Brain pericyte (primary cell): ENCODE measurements at regions not wholly inside any gene's neighbourhood (a gene's known extent, or its start where the extent isn't known, plus 50 kb on each side); places are given as distances from the start of the nearest gene placed in this dataset.

Experiments used
- DNase-seq: peaks from one replicate; pipeline ENCODE4 v3.0.0-alpha.2; 2012; ENCODE audit warnings: low read depth, low spot score

DNA sequence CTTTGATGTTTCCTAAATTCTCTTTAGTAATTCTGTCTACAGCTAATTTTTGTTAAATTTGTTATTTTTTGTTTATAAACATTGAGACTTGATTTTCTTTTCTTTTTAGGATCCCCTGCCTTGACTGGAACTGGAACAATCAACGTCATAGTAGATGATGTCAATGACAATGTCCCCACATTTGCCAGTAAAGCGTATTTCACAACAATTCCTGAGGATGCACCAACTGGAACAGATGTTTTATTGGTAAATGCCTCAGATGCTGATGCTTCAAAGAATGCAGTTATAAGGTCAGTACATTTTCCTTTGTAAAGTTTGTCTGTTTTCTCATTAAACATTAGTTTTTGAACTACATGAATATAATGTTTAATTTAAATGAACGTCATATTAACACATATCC is 119.4 kb downstream of the FAT4 start:
- no peak for DNase-seq

DNA sequence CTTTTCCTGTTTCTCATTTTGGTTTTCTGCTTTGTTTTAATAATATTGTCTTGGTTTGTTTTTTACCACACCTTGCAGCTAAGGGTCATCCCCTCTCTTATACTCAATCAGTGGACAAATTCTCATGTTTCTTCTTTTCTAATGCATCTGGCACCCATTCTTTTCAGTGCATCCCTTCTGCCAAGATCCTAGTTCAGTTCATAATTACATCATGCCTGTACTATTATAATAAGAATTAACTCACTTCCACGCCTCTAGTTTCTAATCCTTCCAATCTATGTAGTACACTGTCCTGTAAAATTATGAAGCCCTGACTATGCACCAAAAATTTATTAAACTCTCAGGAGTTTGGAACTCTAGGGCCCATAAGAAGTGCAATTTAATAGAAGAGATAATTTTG is 126.1 kb downstream of the FAT4 start:
- DNase-seq = no peak

DNA sequence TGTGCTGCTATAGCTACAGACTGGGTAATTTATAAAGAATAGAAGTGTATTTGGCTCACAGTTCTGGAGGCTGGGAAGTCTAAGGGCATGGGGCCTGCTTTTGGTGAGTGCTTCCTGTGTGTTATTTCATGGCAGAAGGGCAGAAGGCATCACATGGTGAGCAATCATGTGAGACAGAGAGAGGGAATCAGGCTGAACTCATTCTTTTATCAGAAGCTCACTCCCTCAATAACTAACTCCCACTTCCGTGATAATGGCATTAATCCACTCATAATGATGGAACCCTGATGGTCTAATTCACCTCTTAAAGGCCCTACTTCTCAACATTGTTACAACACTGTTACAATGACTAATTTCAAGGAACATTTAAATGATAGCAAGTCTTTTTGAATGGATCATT is 129.4 kb downstream of the FAT4 start:
- no peak for DNase-seq

DNA sequence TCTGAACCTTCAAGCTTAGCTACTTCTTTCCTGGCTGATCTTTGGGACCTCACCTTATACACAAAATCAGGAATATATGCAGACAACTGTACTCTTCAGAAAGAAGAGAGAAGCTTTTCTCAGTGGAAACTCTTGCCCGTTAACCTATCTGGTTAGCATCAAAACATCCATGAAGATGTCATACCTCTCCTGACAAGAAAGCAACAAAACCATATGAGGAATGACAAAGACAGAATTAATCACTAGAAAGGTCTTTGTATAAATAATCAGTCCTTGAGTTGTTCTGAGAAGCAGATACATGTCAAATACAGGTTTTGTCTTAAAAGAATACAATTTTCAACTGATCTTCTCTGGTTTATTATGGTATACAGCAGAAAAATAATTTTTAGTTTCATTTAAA is 130.8 kb downstream of the FAT4 start:
- DNase-seq = no peak

DNA sequence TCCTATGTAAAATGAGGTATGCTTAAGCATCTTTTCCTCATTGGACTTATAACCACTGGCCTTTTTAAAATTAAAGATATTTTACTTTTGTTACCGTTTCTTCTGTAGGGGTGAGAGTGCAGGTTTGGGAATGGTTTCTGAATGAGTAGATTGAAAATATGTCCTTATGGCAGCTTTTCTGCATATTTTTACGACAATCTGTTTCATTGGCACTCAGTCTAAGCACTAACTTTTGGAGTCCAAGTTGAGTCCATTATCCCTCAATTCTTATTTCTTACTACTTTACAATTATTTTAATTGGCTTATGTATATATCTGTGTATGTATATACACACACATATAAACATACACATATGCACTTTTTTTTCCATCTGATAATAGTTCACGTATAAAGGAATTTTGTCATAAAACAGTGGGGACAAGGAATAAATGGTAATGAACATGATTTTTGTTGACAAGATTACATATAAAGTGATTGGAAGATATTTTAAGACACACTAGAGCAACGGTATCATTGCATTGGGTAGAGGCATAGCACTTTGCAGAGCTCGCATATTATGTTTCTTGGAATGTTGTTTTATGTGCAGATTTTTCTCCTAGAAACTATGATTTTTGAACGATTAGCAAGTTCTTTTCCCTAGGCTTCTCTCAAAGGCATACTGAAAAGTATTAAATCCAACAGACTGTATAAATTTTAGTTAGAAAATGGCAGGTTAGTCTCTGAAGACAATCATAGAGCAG is 133.0 kb downstream of the FAT4 start:
- DNase-seq = no peak

DNA sequence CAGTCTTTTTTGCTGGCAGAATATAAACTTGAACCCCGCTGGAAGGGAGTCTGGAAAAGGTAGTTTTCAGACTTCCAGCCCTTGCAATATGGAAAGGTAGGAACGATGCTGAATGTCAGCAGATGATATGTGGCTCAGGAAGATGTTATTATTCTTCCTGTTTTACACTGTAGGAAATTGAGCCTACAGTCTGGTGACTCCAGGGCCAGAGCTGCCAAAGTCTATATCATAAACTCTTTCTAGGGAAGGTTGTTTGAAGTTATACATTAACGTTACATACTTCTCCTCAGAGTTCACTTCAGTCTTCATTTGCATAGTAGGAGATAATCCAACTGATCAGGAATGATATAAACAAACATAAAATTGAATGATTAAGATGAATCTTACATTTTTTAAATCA is 141.3 kb downstream of the FAT4 start:
- DNase-seq = no peak

DNA sequence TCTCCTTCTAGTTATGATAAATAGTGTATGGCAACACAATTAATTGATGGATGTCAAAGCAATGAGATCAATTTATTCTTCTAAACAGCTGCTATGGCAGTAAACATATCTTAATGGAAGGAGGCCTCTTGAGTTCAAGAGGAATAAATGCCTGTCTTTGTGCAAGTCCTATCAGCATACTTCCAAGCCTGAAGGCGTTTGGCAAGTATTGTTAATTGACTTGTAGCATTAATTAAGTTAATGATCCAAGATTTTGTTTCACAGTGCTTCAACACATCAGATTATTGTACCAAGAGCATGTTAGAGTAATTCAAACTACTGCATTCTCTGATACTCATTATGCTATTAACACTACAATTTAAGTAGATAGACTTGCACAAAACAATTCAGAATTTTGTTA is 144.8 kb downstream of the FAT4 start:
- no peak for DNase-seq

DNA sequence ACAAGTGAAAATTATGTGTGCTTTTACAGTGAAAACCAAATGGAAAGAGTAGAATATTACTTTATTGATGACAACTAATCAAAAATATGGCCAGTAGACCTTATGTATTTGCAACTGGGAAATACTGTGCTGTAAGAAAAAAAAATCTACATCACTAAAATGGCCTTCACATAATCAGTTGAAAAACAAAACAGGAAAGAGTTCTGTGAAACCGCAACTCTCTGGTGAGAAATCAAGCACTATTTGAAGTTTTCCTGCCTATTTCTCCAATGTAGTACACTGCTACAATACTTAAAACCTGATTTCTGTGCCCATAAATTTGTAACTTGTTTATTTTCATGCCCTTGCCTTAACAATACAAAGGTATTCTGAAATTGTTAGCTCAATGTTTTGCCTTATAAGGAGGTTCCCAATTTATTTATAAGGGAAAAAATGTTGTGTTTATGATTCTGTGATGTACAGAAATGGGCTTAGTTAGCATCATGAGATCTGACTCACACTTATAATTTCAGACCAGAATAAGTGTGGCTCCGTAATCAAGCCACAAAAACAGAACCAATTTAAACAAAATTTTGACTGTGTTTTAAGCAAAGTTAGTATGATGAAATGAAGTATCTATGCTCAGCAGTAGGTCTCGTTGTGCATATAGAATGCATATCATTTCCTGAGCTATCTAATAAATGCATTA is 147.1 kb downstream of the FAT4 start:
- no peak for DNase-seq

DNA sequence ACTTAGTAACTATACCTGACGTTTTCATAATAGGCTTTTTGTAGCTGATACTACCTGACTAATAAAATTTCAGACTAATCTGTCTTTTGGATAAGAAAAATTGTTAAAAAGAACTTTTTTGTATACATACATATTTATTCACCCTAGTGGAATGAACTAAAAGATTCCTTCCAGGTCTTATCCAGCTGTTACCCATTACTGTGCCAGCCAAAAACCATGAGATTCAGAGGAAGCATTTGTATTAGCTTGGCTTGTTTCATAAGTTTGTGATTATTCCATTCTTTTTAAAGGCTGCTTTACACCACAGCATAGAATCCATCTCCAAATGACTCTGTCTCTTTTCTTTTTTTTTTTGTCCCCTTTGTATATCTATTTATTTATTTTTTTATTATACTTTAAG is 149.4 kb downstream of the FAT4 start:
- no peak for DNase-seq

DNA sequence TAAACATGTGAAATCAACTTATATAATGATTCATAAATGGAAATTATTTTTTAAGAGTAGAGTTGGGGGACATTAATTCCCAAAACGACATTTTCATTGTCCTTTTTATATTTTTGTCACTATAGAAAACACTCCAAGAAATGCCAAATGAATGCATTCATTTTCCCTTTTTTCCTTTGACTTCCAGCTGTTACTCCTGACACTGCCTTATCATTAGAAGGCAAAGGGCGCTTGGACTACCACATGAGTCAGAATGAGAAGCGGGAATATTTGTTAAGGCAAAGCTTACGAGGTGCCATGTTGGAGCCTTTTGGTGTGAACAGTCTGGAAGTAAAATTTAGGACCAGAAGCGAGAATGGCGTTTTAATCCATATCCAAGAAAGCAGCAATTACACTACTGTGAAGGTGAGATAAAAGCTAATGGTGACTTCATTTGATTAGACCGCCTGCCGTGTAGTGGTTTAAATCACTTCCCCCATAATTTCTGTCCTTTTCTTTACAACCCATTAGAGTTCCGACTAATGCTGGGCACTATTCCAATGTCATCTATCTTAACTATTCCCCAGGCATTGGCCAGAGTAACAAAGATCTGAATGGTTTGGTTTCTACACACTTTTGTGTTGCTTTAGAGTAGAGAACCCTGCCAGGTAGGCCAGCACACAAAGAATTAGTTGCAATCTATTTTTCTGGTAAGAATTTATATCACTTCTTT is 166.7 kb downstream of the FAT4 start:
- no peak for DNase-seq

DNA sequence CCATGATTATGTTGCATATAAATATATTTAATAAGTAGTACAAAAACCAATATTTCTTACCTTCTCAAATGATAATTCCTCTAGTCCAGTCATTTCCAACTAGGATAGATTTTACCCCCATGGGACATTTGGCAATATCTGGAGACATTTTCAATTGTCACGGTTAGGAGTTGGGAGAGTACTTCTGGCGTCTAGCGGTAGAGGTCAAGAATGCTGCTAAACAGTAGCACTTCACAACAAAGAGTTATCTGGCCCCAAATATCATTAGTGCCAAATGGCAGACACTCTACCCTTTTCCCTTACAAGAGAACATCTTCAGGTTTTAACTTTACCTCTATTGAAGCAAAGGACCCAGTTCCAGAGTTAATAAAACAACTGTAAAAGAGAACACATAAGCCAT is 168.1 kb downstream of the FAT4 start:
- DNase-seq = no peak

DNA sequence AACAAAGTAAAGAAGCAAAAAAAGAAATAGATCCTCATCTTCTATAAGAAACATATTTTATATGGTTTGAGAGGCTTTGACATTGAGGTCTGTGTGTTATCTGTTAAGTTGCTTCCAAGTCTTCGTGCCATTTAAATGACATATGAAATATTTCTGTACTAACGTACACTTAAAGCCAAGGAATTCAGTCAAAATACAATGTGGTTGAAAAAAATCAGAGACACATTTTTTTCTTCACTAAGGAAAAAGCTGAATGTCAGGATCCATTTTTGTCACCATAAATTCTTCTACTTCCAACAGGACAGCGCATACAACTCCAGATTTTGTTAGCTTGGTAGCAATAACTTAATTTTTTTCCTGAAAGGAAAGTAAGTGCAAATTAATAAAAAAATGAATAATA is 168.5 kb downstream of the FAT4 start:
- DNase-seq = no peak

DNA sequence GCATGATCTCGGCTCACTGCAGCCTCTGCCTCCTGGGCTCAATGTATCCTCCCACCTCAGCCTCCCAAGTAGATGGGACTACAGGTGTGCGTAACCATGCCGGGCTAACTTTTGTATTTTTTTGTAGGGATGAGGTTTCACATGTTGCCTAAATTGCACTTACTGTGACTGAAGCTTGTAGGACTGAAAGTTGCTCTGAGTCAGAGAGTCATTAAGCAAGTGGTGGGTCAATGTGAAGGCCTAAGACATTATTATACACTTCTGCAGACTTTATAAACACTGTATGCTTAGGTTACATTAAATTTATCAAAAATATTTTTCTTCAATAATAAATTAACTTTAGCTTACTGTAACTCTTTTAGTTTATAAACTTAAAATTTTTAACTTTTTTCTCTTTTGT is 170.2 kb downstream of the FAT4 start:
- DNase-seq = no peak

DNA sequence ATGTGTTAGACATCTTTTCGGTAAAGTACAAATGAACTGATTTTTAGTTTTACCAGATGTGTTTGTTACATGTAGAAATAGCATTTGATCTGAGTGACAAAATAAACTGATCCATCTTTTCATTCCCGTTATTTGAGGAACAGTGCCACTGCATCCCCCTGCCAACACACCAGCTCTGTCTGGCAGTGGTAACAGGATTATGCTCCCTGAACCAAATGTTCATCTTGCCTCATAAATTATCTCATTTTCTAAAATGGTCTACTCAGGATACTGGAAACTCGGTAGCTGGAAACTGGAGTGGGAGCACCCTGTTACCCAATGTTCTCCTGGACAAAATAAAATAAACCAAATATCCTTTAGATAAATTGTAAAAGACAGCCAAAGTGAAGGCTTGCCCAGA is 171.6 kb downstream of the FAT4 start:
- no peak for DNase-seq

DNA sequence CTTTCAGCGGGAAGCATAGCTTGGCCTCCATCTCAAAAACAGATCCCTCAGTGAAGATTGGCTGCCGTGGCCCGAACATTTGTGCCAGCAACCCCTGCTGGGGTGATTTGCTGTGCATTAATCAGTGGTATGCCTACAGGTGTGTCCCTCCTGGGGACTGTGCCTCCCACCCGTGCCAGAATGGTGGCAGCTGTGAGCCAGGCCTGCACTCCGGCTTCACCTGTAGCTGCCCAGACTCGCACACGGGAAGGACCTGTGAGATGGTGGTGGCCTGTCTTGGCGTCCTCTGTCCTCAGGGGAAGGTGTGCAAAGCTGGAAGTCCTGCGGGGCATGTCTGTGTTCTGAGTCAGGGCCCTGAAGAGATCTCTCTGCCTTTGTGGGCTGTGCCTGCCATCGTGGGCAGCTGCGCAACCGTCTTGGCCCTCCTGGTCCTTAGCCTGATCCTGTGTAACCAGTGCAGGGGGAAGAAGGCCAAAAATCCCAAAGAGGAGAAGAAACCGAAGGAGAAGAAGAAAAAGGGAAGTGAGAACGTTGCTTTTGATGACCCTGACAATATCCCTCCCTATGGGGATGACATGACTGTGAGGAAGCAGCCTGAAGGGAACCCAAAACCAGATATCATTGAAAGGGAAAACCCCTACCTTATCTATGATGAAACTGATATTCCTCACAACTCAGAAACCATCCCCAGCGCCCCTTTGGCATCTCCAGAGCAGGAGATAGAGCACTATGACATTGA is 175.4 kb downstream of the FAT4 start:
- DNase-seq = no peak

DNA sequence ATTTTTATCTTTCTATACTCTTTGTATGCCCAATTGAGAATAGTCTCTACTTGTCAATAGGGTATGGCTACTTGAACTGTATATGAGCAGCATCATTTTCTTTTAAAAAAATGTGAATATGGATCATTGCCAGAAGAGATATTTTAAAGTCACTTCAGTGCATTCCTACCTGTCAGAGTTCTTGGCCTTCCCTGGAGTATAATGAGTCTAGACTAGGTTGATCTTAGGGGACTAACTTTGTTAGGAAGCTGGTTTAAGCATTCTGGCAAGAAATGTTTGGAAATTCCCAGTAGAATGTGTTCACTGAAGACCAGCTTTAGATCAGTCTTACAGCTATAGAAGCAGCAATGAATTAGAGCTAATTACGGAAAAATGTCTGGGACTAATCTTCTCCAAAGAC is 178.2 kb downstream of the FAT4 start:
- no peak for DNase-seq

DNA sequence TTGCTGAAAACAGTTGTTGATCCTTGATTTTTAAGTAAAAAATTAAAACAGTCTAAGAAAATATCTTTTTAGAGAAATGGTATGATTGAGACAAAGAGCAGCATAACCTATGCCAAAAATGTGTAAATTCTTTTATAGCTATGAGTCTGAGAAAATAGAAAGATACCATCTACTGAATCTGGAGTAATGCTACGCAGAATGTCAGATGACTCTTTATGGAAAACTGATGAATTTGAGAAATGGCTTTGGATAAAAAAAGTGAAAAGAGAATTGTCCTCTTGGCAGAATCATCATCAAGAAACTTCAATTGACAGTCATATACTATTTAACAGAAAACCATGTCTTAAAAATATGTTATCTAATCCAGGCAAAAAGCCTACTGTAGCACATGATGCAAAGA is 183.1 kb downstream of the FAT4 start:
- DNase-seq = no peak

DNA sequence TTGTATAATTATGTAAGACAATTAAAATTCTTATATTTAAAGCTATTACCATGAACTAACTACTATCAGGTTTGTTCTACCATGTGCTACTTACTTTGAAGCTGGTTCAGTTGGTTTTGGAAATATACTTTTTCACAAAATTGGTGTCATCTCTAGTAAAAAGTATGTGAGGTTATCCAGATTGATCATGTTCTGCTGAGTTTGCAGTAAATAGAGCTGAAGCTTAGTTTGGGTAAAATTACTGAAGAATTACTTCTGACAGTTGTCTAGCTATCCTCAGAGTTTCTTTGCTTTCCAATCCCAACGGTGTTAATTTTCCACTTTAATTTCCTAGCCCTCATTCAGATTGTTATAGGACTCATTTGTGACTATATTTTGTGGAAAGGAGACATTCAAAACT is 184.2 kb downstream of the FAT4 start:
- DNase-seq = no peak

DNA sequence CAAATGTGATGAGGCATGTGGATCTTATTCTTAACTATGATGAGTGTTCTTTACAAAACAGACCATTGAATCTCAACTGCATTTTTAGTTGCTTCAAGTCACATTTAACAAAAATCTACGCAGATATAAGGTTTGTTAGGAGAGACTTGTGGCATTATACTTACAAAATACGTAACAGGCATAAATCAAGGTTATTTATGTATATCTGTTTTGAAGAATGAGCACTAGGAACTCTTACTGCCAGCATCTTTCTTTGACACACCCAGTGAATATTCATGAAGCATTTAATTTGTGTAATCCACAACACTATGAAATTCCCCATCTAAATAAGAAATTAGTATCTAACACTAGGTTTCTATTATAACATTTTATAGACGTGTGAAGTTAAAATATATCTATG is 186.3 kb downstream of the FAT4 start:
- no peak for DNase-seq

DNA sequence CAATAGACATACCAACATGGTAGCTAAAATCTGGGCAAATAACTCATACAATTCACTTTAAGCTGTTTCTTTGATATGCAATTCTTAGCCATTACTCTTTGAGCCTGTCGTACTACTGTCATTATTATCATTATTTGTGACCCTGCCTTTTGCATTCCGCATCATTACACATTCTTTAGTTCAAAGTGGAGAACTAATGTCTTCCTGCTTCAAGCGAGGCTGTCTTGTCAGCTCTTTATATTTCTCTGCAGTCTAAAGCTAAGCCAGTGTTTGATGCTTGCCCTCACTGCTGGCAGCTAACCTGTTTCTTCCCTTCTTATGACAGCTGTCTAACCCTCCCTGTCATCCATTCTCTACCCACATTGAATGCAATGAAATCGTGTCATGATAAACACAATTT is 186.8 kb downstream of the FAT4 start:
- no peak for DNase-seq

DNA sequence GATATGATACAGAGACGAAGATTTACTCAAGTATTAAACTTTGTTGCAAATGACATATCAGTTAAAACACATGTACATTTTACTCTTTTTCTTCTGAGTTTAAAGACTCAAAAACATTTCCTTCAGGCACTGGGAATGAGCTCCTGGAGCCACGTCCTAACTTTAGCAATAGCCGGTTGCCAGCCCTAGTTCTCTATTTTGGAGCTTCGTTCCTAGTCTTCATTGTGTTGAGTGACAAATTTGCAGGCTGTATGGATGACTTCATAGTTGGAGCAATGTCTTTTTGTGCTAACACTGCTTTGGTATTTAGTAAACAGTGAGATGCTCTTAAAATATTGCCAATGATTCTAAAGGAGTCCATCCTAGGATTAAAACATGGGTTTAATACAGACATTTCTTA is 190.9 kb downstream of the FAT4 start:
- no peak for DNase-seq

DNA sequence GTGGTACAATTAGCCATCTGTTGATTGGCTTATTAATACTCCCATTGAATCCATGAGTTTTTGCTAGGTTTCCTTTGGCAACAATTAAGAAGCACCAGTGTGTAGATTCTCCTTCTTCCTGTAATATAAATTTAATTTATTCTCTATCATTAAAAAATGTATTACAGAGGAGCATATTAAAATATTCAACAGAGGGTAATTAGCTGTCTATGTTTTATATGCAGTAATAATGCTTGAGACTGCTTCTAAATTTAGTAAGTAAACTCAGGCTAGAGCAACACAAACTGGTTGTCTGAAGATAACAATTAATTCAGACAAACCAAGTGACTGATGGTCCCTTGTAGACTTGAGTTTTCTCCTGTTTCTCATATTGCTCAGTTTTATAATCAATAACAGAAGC is 192.4 kb downstream of the FAT4 start:
- no peak for DNase-seq
